ENCODE measurements at regions not wholly inside any gene's neighbourhood (a gene's known extent, or its start where the extent isn't known, plus 50 kb on each side); places are given as distances from the start of the nearest gene placed in this dataset.

- no peaks in the 10 kb centered on the region for H3K9me3 ChIP-seq (ENCODE audit: control insufficient read depth, insufficient read depth, low read depth, low read length)
- ChIA-PET POLR2A (interaction anchor here (0.6 to 1.2 kb wide), 4 partner anchors 16 to 470 kb away, joined by 4 to 8 read pairs (median 6); no protein-coding TSS in a partner anchor), CTCF (interaction anchor here (0.6 to 3.5 kb wide), 4 partner anchors 23 to 255 kb away, joined by 3 to 20 read pairs (median 7); no protein-coding TSS in a partner anchor)
- TSS peak; percentile 85 for BruUV-seq (replicated peaks)
- ATAC-seq (peak; percentile 93), DNase-seq (ENCODE audit: low read depth, low spot score) (no peak)
- peaks cover 55% of the 10 kb centered on the region for H3K4me1 ChIP-seq (ENCODE audit: control insufficient read depth, insufficient read depth, low read length)
- in situ Hi-C loops (cut with HindIII; ENCODE audit: low pct_unique_long_range_greater_than_20kb, low sequenced_read_pairs) (no loop called here), intact Hi-C loops (cut with micrococcal nuclease; ENCODE audit: unreplicated experiment) (no loop called here)
- no peaks in the 10 kb centered on the region for H3K27me3 ChIP-seq (ENCODE audit: control insufficient read depth, insufficient read depth, low read length)
- peak overlapping the region; percentile 65 to 74 for H3K4me3 ChIP-seq (ENCODE audit: low read depth in 2 of 2, low read length in 2 of 2)
- peaks cover 3% of the 10 kb centered on the region; the same call in 1 of the 2 replicates for H3K36me3 ChIP-seq (ENCODE audit: control insufficient read depth, insufficient read depth, low read length)
- peak overlapping the region; percentile 95 for H3K27ac ChIP-seq (ENCODE audit: low read length)
- TF ChIP-seq REST (IDR thresholded peaks at IDR 0.05; ENCODE audit: insufficient read depth in 1 of 2, low read depth in 2 of 2, low read length in 1 of 2) (no peak), POLR2AphosphoS5 (IDR thresholded peaks at IDR 0.05; ENCODE audit: low read depth, low read length) (peak; percentile 34; the same call in 1 of the 2 replicates)
These were observed 59.0 kb upstream of the WNT7B start for GRCh38 chr22:46035742-46036557.

GRCh38 chr22:46036558-46037408 is 59.8 kb upstream of the WNT7B start:
- peak; percentile 47; the same call in 1 of the 2 replicates for TF ChIP-seq POLR2AphosphoS5 (IDR thresholded peaks at IDR 0.05; ENCODE audit: low read depth, low read length)
- TF ChIP-seq REST (IDR thresholded peaks at IDR 0.05; ENCODE audit: insufficient read depth in 1 of 2, low read depth in 2 of 2, low read length in 1 of 2): no peak
- no peak for TF ChIP-seq TCF7L2 (IDR thresholded peaks at IDR 0.05; ENCODE audit: low read depth, low read length)
- ChIA-PET POLR2A (interaction anchor here (0.6 kb wide), 1 partner anchor 469 kb away, joined by 8 read pairs; no protein-coding TSS in a partner anchor), CTCF (interaction anchor here (1.0 to 3.5 kb wide), 2 partner anchors 24 to 31 kb away, joined by 3 to 20 read pairs; no protein-coding TSS in a partner anchor)
- Histone ChIP-seq H3K36me3 (ENCODE audit: control insufficient read depth, insufficient read depth, low read length) (peaks cover 3% of the 10 kb centered on the region; the same call in 1 of the 2 replicates), H3K27me3 (ENCODE audit: control insufficient read depth, insufficient read depth, low read length) (no peaks in the 10 kb centered on the region), H3K4me3 (ENCODE audit: low read depth in 2 of 2, low read length in 2 of 2) (peak overlapping the region; percentile 65 to 74), H3K4me1 (ENCODE audit: control insufficient read depth, insufficient read depth, low read length) (peaks cover 61% of the 10 kb centered on the region), H3K27ac (ENCODE audit: low read length) (peak overlapping the region; percentile 95), H3K9me3 (ENCODE audit: control insufficient read depth, insufficient read depth, low read depth, low read length) (no peaks in the 10 kb centered on the region)
- in situ Hi-C loops (cut with HindIII; ENCODE audit: low pct_unique_long_range_greater_than_20kb, low sequenced_read_pairs): no loop called here
- DNase-seq (ENCODE audit: low read depth, low spot score) (no peak), ATAC-seq (peak; percentile 40)
- no TSS peak for BruUV-seq (replicated peaks)
- intact Hi-C loops (cut with micrococcal nuclease; ENCODE audit: unreplicated experiment): no loop called here

All from Panc1 (cell line).